HepG2 (cell line): ENCODE measurements at regions not wholly inside any gene's neighbourhood (a gene's known extent, or its start where the extent isn't known, plus 50 kb on each side); places are given as distances from the start of the nearest gene placed in this dataset.

ENCODE experiments used
- ATAC-seq: fragments of 200-7000 bp; cut with Tn5 transposase; 3 replicates; pipeline ENCODE4 v1.9.1; 2020; ENCODE audit warnings: mild to moderate bottlenecking, moderate library complexity
- BruUV-seq: library from RNA; stranded (reverse); fragments of 400-500 nt; replicated peaks from 2 replicates; lab custom pipeline; 2021; lab: Mats Ljungman, UMichigan
- CTCF ChIA-PET: fragments of 300-600 bp; formaldehyde crosslinking; extraction: SDS; loops from one replicate; lab custom pipeline; 2021; ENCODE audit warnings: low total read pairs, inconsistent platforms, low intra/inter-chr PET ratio; lab: Yijun Ruan, JAX
- POLR2A ChIA-PET: fragments of 350-600 bp; sonication (Branson Sonifier 250); formaldehyde crosslinking; loops from one replicate; lab custom pipeline; 2020; ENCODE audit warnings: antibody characterized with exemption, inconsistent platforms; lab: Yijun Ruan, JAX
- DNase-seq: peaks from one replicate; pipeline ENCODE4 v3.0.0-alpha.2; 2015; ENCODE audit warnings: low spot score
- FAIRE-seq: peaks from 3 replicates; lab custom pipeline; 2011; peaks lifted over from hg19 to GRCh38; lab: Jason Lieb, UNC
- H2AFZ ChIP-seq: one replicate; pipeline ENCODE4 v1.6.1; 2011; ENCODE audit warnings: low read length, inconsistent platforms
- H3K27ac ChIP-seq: fragments of 300-600 bp; 3 replicates; pipeline ENCODE4 v1.8.0; 2011; ENCODE audit warnings: mixed run types, mild to moderate bottlenecking, mixed read lengths, low read length, inconsistent platforms; ENCODE audit not compliant: insufficient read depth; ENCODE audit errors: extremely low read length
- H3K27me3 ChIP-seq, 2 experiments: fragments of 200-600 bp in 1 of 2; 2 replicates in 1 of 2; 3 replicates in 1 of 2; pipeline versions ENCODE4 v1.6.0 to v1.8.0; 2011; ENCODE audit warnings: low read length in 2 of 2, mild to moderate bottlenecking in 2 of 2, moderate library complexity in 2 of 2, inconsistent platforms in 1 of 2; ENCODE audit not compliant: insufficient read depth in 2 of 2, control insufficient read depth in 1 of 2
- H3K36me3 ChIP-seq, 2 experiments: fragments of 200-600 bp in 1 of 2; replicated peaks in 1 of 2; 2 replicates in 1 of 2; 3 replicates in 1 of 2; pipeline versions ENCODE4 v1.5.1 to v1.8.0; 2011; ENCODE audit warnings: low read length in 2 of 2, inconsistent platforms in 1 of 2; ENCODE audit not compliant: insufficient read depth in 2 of 2, control insufficient read depth in 1 of 2
- H3K4me1 ChIP-seq: 2 replicates; pipeline ENCODE4 v1.5.1; 2012; ENCODE audit warnings: low read length, inconsistent platforms; ENCODE audit not compliant: insufficient read depth
- H3K4me2 ChIP-seq: 2 replicates; pipeline ENCODE4 v1.6.0; 2011; ENCODE audit warnings: low read depth, low read length, inconsistent platforms
- H3K4me3 ChIP-seq, 3 experiments: fragments of 200-600 bp in 1 of 3; sonication (generic), shearing (Covaris generic) in 1 of 3; replicated peaks in 1 of 3; 2 replicates each; pipeline ENCODE4 v1.5.1; 2011 to 2016; ENCODE audit warnings: low read length in 3 of 3, inconsistent platforms in 2 of 3, low read depth in 2 of 3, mild to moderate bottlenecking in 2 of 3, control low read depth in 1 of 3, mixed read lengths in 1 of 3; ENCODE audit not compliant: insufficient read depth in 1 of 3
- H3K79me2 ChIP-seq: one replicate; pipeline ENCODE4 v1.6.1; 2011; ENCODE audit warnings: low read length, inconsistent platforms; ENCODE audit not compliant: insufficient read depth
- H3K9ac ChIP-seq: 2 replicates; pipeline ENCODE4 v1.6.0; 2011; ENCODE audit warnings: mild to moderate bottlenecking, low read depth, low read length, inconsistent platforms; ENCODE audit not compliant: insufficient read depth
- H3K9me3 ChIP-seq: 2 replicates; pipeline ENCODE4 v1.5.1; 2012; ENCODE audit warnings: mild to moderate bottlenecking, low read length
- H4K20me1 ChIP-seq: 2 replicates; pipeline ENCODE4 v1.6.0; 2011; ENCODE audit warnings: inconsistent platforms, mild to moderate bottlenecking, low read length, moderate library complexity; ENCODE audit not compliant: insufficient read depth
- AHDC1 ChIP-seq: sonication (generic); formaldehyde crosslinking; IDR thresholded peaks from 2 replicates; pipeline ENCODE4 v1.5.1; 2020; ENCODE audit warnings: mild to moderate bottlenecking, missing genetic modification reagents, borderline replicate concordance
- NRL ChIP-seq: sonication (generic); formaldehyde crosslinking; IDR thresholded peaks from 2 replicates; pipeline ENCODE4 v1.5.0; 2020; ENCODE audit warnings: missing genetic modification reagents, mild to moderate bottlenecking, moderate library complexity, borderline replicate concordance
- PAX8 ChIP-seq: sonication (generic); formaldehyde crosslinking; IDR thresholded peaks from 2 replicates; pipeline ENCODE4 v1.8.0; 2022; ENCODE audit warnings: mild to moderate bottlenecking, missing genetic modification reagents, borderline replicate concordance
- SMYD3 ChIP-seq: sonication (generic); formaldehyde crosslinking; IDR thresholded peaks from 2 replicates; pipeline ENCODE4 v1.8.1; 2023; ENCODE audit warnings: mild to moderate bottlenecking, missing genetic modification reagents
- SP5 ChIP-seq: IDR thresholded peaks from 2 replicates; pipeline ENCODE4 v1.6.1; 2016; ENCODE audit warnings: low read depth, borderline replicate concordance
- YEATS4 ChIP-seq: sonication (generic); formaldehyde crosslinking; IDR thresholded peaks from 2 replicates; pipeline ENCODE4 v1.4.0; 2020; ENCODE audit warnings: missing genetic modification reagents, borderline replicate concordance
- ZBTB40 ChIP-seq, 2 experiments: fragments of 450-650 bp in 1 of 2; sonication (generic) in 1 of 2; formaldehyde crosslinking in 1 of 2; IDR thresholded peaks; 2 replicates each; pipeline versions ENCODE4 v1.6.1 to v1.8.0; 2016 to 2022; ENCODE audit warnings: antibody characterized with exemption in 1 of 2, mild to moderate bottlenecking in 1 of 2, missing genetic modification reagents in 1 of 2
- ZNF33B ChIP-seq: sonication (generic); formaldehyde crosslinking; IDR thresholded peaks from 2 replicates; pipeline ENCODE4 v1.5.1; 2020; ENCODE audit warnings: mild to moderate bottlenecking, missing genetic modification reagents
- ZNF841 ChIP-seq: sonication (generic); formaldehyde crosslinking; IDR thresholded peaks from 2 replicates; pipeline ENCODE4 v1.8.1; 2023; ENCODE audit warnings: missing genetic modification reagents, borderline replicate concordance
- WGBS: methylation state at CpG from one replicate; pipeline ENCODE4 v1.1.6; 2017; ENCODE audit warnings: low lambda C conversion rate; 5-methylcytosine and 5-hydroxymethylcytosine counted together
- in situ Hi-C: cut with HindIII; loops from 2 replicates; pipeline ENCODE4 v1.10.0; 2017; ENCODE audit warnings: low pct_unique_long_range_greater_than_20kb; ENCODE audit not compliant: extremely low pct_ligation_motif_present
- intact Hi-C: fragments of 100-400 bp; cut with micrococcal nuclease; formaldehyde crosslinking; loops from one replicate; pipeline ENCODE4 v1.10.0; 2022; ENCODE audit not compliant: unreplicated experiment

GRCh38 chr5:54644226-54644625, 126.7 kb downstream of the SNX18 start:
- no peaks in the 10 kb centered on the region for H3K9me3 ChIP-seq
- no peak overlapping the region for H3K27ac ChIP-seq
- in situ Hi-C loops = no loop called here
- no TSS peak for BruUV-seq
- no peaks in the 10 kb centered on the region for H3K4me1 ChIP-seq
- TF ChIP-seq SP5 (CRISPR knock-in tag) (no peak), SMYD3 (no peak), ZNF841 (CRISPR knock-in tag) (no peak), AHDC1 (CRISPR knock-in tag) (no peak), YEATS4 (CRISPR knock-in tag) (no peak), PAX8 (CRISPR knock-in tag) (no peak), ZBTB40 (IDR thresholded peaks at IDR 0.05) (no peak), ZBTB40 (CRISPR knock-in tag; IDR thresholded peaks at IDR 0.05) (no peak), NRL (CRISPR knock-in tag) (no peak), ZNF33B (no peak)
- TF ChIP-seq, all 625 proteins: peak for 0
- H4K20me1 ChIP-seq = no peaks in the 10 kb centered on the region
- H3K36me3 ChIP-seq = no peaks in the 10 kb centered on the region
- H2AFZ ChIP-seq = no peak overlapping the region
- H3K4me3 ChIP-seq = no peak overlapping the region
- ChIA-PET CTCF (no interaction called here), POLR2A (no interaction called here)
- WGBS = 10% methylated on average over 4 of the region's 4 CpGs
- no peak for ATAC-seq
- H3K4me2 ChIP-seq = no peak overlapping the region
- H3K9ac ChIP-seq = no peak overlapping the region
- no peak for FAIRE-seq
- intact Hi-C loops = no loop called here
- H3K27me3 ChIP-seq = no peaks in the 10 kb centered on the region
- H3K79me2 ChIP-seq = no peaks in the 10 kb centered on the region
- DNase-seq = no peak
